ENCODE measurements at regions not wholly inside any gene's neighbourhood (a gene's known extent, or its start where the extent isn't known, plus 50 kb on each side); places are given as distances from the start of the nearest gene placed in this dataset.

- Histone ChIP-seq H3K27me3 (peaks cover 0 to 12% (median 0%) of the 10 kb centered on the region in 7 donors), H3K9me3 (no peaks in the 10 kb centered on the region), H3K36me3 (no peaks in the 10 kb centered on the region), H3K4me3 (no peak overlapping the region), H3K4me1 (peaks cover 0 to 3% (median 0%) of the 10 kb centered on the region in 9 donors), H3K27ac (no peak overlapping the region)
- TF ChIP-seq CTCF (IDR thresholded peaks at IDR 0.05): no peak
- intact Hi-C loops (cut with DNase I): no loop called here
- WGBS, 2 donors: 93 to 96% methylated on average over 9 of the region's 9 CpGs
- no peak for ATAC-seq
- no peak for DNase-seq
These were observed 252.5 kb downstream of the BCOR start for GRCh38 chrX:39845233-39845632.

GRCh38 chrX:39846460-39846859 is 251.3 kb downstream of the BCOR start:
- Histone ChIP-seq H3K27me3 (peaks cover 0 to 4% (median 0%) of the 10 kb centered on the region in 7 donors), H3K36me3 (no peaks in the 10 kb centered on the region), H3K9me3 (no peaks in the 10 kb centered on the region), H3K4me3 (no peak overlapping the region), H3K27ac (no peak overlapping the region), H3K4me1 (peaks cover 0 to 12% (median 0%) of the 10 kb centered on the region in 9 donors)
- ATAC-seq (no peak), DNase-seq (no peak)
- 95 to 96% methylated on average over 4 of the region's 4 CpGs for WGBS, 2 donors
- intact Hi-C loops (cut with DNase I): no loop called here
- TF ChIP-seq CTCF (IDR thresholded peaks at IDR 0.05): no peak

- DNase-seq (no peak), ATAC-seq (peak in 5 of 8 donors; percentile 49 to 91 (median 75))
- no peaks in the 10 kb centered on the region for H3K9me3 ChIP-seq
- intact Hi-C loops (cut with DNase I): no loop called here
- no peak overlapping the region for H3K27ac ChIP-seq
- no peak overlapping the region for H3K4me3 ChIP-seq
- peaks cover 0 to 17% (median 0%) of the 10 kb centered on the region in 7 donors for H3K27me3 ChIP-seq
- 18 to 20% methylated on average over 5 of the region's 5 CpGs for WGBS, 2 donors
- H3K36me3 ChIP-seq: no peaks in the 10 kb centered on the region
- peaks cover 0 to 13% (median 0%) of the 10 kb centered on the region in 9 donors for H3K4me1 ChIP-seq
- TF ChIP-seq CTCF (IDR thresholded peaks at IDR 0.05): no peak
These were observed 249.5 kb downstream of the BCOR start for GRCh38 chrX:39848243-39848642.

GRCh38 chrX:39848900-39849299 is 248.9 kb downstream of the BCOR start:
- Histone ChIP-seq H3K36me3 (no peaks in the 10 kb centered on the region), H3K27me3 (peaks cover 0 to 17% (median 0%) of the 10 kb centered on the region in 7 donors), H3K9me3 (no peaks in the 10 kb centered on the region), H3K27ac (no peak overlapping the region), H3K4me3 (no peak overlapping the region), H3K4me1 (peaks cover 0 to 17% (median 0%) of the 10 kb centered on the region in 9 donors)
- no peak for DNase-seq
- no peak for TF ChIP-seq CTCF (IDR thresholded peaks at IDR 0.05)
- WGBS, 2 donors: 82 to 86% methylated on average over 7 of the region's 7 CpGs
- ATAC-seq: no peak
- intact Hi-C loops (cut with DNase I): no loop called here

Measured in heart right ventricle (tissue), 16 donors.